Muscle of leg (tissue), 3 donors: ENCODE measurements at regions not wholly inside any gene's neighbourhood (a gene's known extent, or its start where the extent isn't known, plus 50 kb on each side); places are given as distances from the start of the nearest gene placed in this dataset.

Source experiments
- DNase-seq: peaks from one replicate; pipeline ENCODE4 v3.0.0; 2013
- H3K27ac ChIP-seq: one replicate; pipeline ENCODE4 v1.5.1; 2013; ENCODE audit warnings: mild to moderate bottlenecking, low read length, control low read depth
- H3K27me3 ChIP-seq: one replicate; pipeline ENCODE4 v1.6.1; 2013; ENCODE audit warnings: low read length; ENCODE audit not compliant: control insufficient read depth, insufficient read depth
- H3K36me3 ChIP-seq: one replicate; pipeline ENCODE4 v1.6.1; 2013; ENCODE audit warnings: low read length; ENCODE audit not compliant: control insufficient read depth, insufficient read depth
- H3K4me1 ChIP-seq: one replicate; pipeline ENCODE4 v1.6.1; 2013; ENCODE audit warnings: low read length; ENCODE audit not compliant: control insufficient read depth, insufficient read depth
- H3K4me3 ChIP-seq: one replicate; pipeline ENCODE4 v1.5.1; 2013; ENCODE audit warnings: low read length, control low read depth
- H3K9me3 ChIP-seq: replicated peaks from 2 replicates; pipeline ENCODE4 v1.6.1; 2013; ENCODE audit warnings: low read depth, low read length; ENCODE audit not compliant: control insufficient read depth
- WGBS: methylation state at CpG from one replicate; pipeline ENCODE4 v1.1.5; 2013; ENCODE audit warnings: missing lambda C conversion rate; ENCODE audit not compliant: insufficient coverage; 5-methylcytosine and 5-hydroxymethylcytosine counted together

DNA sequence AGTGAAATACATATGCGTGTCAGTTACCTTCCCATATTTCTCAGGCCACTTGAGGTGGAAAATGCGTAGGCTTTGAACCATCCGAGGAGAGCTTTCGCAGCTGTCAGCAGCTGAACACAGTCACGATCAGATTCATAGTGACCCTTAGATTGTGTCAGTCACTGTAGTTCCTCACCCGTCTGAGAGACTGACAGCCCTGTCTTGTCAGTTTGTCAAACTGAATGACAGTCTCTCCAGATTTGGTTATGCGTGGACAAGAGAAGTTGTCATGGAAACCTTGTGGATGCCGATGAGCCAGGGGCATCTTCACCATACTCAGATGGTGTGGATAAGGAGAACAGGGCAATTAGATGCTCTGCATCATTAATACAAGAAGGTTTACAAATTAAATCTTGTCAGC lies 546.3 kb downstream of the TYW1 start:
- no peak for DNase-seq
- Histone ChIP-seq H3K27me3 (no peaks in the 10 kb centered on the region), H3K36me3 (no peaks in the 10 kb centered on the region), H3K9me3 (no peaks in the 10 kb centered on the region), H3K27ac (no peak overlapping the region), H3K4me3 (no peak overlapping the region), H3K4me1 (peaks cover 6% of the 10 kb centered on the region)
- WGBS: 74% methylated on average over 6 of the region's 8 CpGs

DNA sequence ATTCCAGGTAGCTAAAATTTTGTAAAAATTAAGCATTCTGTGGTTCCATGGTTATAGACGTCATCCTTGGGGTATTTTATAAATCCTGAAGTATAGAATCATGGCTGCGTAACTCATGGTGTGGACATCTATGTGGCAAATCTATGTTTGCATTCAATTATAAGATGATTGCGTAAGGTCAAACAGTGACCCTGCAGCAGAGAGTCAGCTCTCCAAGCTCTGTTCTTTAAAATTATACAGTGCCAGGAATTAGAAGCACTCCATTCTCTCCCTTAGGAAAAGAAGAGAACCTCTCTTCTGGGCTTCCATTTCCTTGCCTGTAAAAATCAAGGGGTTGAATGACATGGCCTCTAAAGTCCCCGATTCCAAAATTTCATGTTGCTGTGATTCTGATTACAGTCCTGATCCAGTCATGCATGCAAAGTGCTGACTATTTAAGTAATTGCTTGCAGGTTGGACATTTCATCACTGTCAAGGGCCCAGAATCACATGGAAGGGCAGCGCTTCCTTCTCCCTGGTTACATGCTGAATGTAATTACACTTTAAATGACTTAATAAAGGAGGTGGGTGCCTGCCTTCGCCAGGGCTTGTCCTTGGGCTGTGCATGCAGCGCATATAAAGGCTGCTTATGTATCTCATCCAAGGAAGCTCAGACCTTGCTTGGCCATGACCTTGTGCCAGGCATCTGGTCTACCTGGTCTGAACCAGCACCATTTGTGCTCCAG lies 550.7 kb downstream of the TYW1 start:
- Histone ChIP-seq H3K27me3 (no peaks in the 10 kb centered on the region), H3K36me3 (no peaks in the 10 kb centered on the region), H3K9me3 (no peaks in the 10 kb centered on the region), H3K4me3 (no peak overlapping the region), H3K4me1 (peaks cover 35% of the 10 kb centered on the region), H3K27ac (no peak overlapping the region)
- 86% methylated on average over 2 of the region's 7 CpGs for WGBS
- no peak for DNase-seq

DNA sequence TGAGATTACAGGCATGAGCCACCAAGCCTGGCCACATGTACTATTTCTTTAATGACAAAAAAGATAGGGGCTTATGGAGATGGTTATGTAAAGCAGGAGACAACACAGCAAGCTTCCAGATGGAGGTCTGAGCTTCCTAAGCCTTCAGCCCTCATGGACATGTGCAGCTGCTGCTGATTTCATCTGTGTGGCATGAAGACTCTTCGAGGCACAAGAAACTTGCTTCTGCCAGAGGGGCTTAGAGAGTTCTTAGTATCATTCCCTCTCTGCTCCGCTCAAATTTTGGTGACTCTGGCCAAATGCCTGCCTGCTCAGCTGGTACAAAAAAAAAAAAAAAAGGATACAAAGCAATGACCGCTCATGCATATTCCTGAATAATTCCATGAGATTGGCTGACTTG lies 552.5 kb downstream of the TYW1 start:
- H3K36me3 ChIP-seq: no peaks in the 10 kb centered on the region
- H3K4me3 ChIP-seq: no peak overlapping the region
- H3K9me3 ChIP-seq: no peaks in the 10 kb centered on the region
- 60% methylated on average over 1 of the region's 3 CpGs for WGBS
- H3K4me1 ChIP-seq: peaks cover 35% of the 10 kb centered on the region
- peak; percentile 91 for DNase-seq
- H3K27ac ChIP-seq: no peak overlapping the region
- no peaks in the 10 kb centered on the region for H3K27me3 ChIP-seq

DNA sequence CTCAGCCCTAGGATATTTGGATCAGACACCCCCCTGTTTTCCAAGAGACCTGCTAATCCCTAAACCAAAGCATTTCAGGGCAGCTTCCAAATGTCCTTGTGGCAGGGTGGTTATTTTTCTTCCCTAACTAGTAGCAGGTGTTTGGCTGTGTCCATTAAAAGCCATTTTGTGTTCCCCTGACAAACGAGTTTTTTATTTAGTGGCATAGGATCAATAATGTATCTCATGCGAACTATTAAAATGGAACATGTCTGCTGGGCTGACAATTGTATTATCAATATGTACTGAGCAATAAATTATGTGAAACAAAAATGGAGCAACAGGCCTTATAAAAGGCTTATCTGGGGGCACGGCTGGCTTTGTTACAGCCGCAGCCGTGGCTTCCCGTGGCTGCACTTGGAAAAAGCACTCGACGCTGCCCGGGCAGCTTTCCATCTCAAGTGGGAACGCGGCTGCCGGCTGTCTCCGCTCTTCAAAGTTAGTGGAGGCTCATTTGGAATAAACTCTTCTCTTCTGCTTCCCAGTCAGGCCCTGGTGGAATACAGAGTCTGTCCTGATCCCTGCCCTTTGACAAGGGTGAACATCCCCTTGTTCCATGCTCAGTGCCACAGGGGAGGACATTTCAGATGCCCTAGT lies 554.3 kb downstream of the TYW1 start:
- peaks cover 35% of the 10 kb centered on the region for H3K4me1 ChIP-seq
- H3K36me3 ChIP-seq: no peaks in the 10 kb centered on the region
- WGBS: 34% methylated on average over 11 of the region's 13 CpGs
- H3K27me3 ChIP-seq: no peaks in the 10 kb centered on the region
- no peaks in the 10 kb centered on the region for H3K9me3 ChIP-seq
- peak; percentile 91 for DNase-seq
- peak overlapping the region; percentile 80 for H3K27ac ChIP-seq
- no peak overlapping the region for H3K4me3 ChIP-seq

DNA sequence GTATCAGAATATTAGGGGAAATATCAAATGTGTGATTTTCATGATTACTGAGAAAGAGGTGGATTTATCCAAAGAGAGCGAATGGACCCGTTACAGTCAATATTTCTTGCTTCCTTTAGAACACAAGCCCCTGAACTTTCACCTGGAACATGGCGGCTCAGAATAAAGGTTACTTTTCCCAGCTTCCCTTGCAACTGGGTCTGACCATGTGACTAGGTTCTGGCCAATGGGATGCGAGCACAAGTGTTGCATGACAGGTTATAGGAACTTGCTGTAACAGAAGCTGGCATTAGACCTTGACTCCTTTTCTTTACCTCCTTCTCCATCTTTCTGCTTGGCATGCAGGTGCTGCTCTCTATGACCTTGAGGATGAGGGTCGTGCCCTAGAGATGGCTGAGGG lies 556.1 kb downstream of the TYW1 start:
- Histone ChIP-seq H3K4me1 (peaks cover 30% of the 10 kb centered on the region), H3K4me3 (no peak overlapping the region), H3K36me3 (no peaks in the 10 kb centered on the region), H3K9me3 (no peaks in the 10 kb centered on the region), H3K27me3 (no peaks in the 10 kb centered on the region), H3K27ac (no peak overlapping the region)
- 100% methylated on average over 3 of the region's 5 CpGs for WGBS
- no peak for DNase-seq

DNA sequence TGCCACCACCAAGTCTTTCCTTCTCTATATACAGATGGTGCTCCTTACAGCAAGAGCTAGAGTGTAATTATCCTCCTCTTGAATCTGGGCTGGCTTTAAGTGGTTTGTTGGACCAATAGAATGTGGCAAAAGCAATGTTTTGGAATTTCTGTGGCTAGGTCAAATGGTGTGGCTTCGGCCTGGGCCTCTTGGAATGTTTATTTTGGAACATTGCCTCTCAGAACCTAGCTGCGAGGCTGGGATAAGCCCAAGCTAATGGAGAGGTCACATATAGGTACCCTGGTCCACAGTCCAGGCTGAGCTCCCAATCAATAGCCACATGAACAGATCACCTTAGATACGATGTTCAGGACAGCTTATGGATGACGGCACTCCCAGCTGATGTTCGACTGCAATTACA lies 556.7 kb downstream of the TYW1 start:
- 90% methylated on average over 3 of the region's 5 CpGs for WGBS
- no peak for DNase-seq
- H3K27ac ChIP-seq: no peak overlapping the region
- H3K9me3 ChIP-seq: no peaks in the 10 kb centered on the region
- H3K4me3 ChIP-seq: no peak overlapping the region
- no peaks in the 10 kb centered on the region for H3K36me3 ChIP-seq
- H3K27me3 ChIP-seq: no peaks in the 10 kb centered on the region
- H3K4me1 ChIP-seq: peaks cover 29% of the 10 kb centered on the region

DNA sequence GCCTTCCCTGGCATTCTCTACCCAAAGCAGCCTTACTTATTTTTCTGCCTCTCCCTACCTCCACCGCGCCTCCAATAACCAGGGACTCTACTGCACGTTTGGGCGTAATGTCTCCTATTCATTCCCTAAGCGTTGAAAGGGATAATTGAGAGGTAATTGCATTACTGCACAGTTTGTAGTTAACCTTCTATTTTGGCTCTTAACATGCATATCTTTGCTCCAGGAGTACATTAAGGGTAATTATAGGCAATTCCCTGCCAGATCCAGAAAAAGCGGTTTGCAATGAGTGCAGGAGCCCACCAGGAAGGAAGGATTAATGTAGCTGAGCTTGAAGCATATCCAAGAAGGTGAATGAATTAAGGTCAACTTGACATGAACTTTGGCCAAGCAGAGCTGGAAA lies 558.4 kb downstream of the TYW1 start:
- 14% methylated on average over 1 of the region's 6 CpGs for WGBS
- peaks cover 21% of the 10 kb centered on the region for H3K4me1 ChIP-seq
- no peak overlapping the region for H3K4me3 ChIP-seq
- H3K36me3 ChIP-seq: no peaks in the 10 kb centered on the region
- no peak for DNase-seq
- no peaks in the 10 kb centered on the region for H3K27me3 ChIP-seq
- peaks cover 3% of the 10 kb centered on the region for H3K9me3 ChIP-seq
- H3K27ac ChIP-seq: no peak overlapping the region

DNA sequence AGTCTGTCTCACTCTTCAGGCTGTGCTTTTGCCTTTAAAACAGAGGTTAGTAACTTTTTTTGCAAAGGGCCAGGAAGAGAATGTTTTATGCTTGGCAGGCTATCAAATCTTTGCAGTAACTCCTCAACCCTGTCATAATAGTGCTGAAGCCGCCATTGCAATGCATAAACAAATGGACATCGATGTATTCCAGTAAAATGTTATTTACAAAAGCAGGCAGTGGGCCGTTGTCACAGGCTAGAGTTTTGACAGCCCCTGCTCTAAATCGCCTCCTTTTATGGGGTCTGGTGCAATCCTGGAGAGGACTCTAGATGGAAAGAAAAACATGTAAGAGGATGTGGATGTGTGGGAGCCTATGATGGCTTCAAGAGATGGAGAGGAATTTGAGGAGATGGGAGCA lies 568.3 kb downstream of the TYW1 start:
- Histone ChIP-seq H3K27me3 (no peaks in the 10 kb centered on the region), H3K9me3 (peaks cover under 1% of the 10 kb centered on the region), H3K4me3 (no peak overlapping the region), H3K27ac (no peak overlapping the region), H3K4me1 (no peaks in the 10 kb centered on the region), H3K36me3 (no peaks in the 10 kb centered on the region)
- WGBS: 70% methylated on average over 4 of the region's 4 CpGs
- DNase-seq: no peak

DNA sequence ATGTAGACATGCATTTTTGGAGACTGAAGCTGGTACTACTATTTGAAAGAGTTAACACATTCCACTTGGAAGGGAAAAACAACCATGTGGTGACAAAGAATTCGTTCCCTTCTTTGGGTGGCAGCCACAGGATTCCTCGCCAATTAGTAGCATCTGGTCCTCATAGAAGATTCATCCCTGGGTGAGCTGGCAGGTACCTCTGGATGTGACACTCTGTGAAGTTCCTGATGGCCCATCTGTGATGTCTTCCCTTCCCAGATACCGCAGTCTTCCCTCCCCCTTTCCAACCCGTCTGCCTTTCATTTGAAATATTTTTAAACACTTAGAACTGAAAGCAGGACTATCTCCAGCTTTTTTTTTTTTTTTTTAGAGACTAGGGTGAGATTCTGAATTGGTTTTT lies 569.5 kb downstream of the TYW1 start:
- Histone ChIP-seq H3K9me3 (no peaks in the 10 kb centered on the region), H3K4me3 (no peak overlapping the region), H3K36me3 (no peaks in the 10 kb centered on the region), H3K4me1 (no peaks in the 10 kb centered on the region), H3K27me3 (no peaks in the 10 kb centered on the region), H3K27ac (no peak overlapping the region)
- DNase-seq: no peak
- 48% methylated on average over 2 of the region's 4 CpGs for WGBS

DNA sequence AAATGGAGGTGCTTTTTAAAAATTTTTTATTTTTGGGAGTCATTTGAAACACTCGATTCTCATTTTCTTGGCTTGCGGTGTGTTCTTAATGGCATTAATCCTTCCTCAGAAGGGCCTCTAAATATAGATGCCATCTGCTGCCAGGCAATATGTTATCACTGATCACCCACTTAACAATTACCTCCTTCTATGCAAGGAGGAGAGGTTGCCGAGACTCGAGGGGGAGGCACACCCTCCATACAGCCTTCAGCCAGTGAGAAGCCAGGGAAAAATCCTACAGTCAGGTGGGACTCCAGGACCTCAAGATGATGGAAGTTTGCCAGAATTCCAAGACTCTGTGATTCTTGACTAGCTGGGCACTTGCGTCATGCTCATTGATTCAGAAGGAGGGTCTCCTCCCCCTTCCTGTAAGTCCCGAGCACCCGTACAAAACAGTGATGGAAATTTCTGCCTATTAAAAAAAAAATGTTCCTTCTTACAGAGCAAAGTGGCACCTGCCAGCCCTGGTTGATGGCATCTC lies 574.5 kb downstream of the TYW1 start:
- Histone ChIP-seq H3K4me3 (no peak overlapping the region), H3K27ac (no peak overlapping the region), H3K36me3 (no peaks in the 10 kb centered on the region), H3K4me1 (no peaks in the 10 kb centered on the region), H3K27me3 (no peaks in the 10 kb centered on the region), H3K9me3 (no peaks in the 10 kb centered on the region)
- DNase-seq: no peak
- WGBS: 71% methylated on average over 1 of the region's 7 CpGs
